ENCODE measurements at regions not wholly inside any gene's neighbourhood (a gene's known extent, or its start where the extent isn't known, plus 50 kb on each side); places are given as distances from the start of the nearest gene placed in this dataset.

- Histone ChIP-seq H3K4me1 (ENCODE audit: control insufficient read depth in 1 of 2, insufficient read depth in 2 of 2, low read length in 2 of 2) (peaks cover 0 to 10% of the 10 kb centered on the region in 2 experiments; a peak in 2 of 4 replicates), H3K27ac (ENCODE audit: low read depth, low read length) (no peak overlapping the region), H3K4me3 (replicated peaks in 1 of 2; ENCODE audit: low read depth in 1 of 2, low read length in 2 of 2) (no peak overlapping the region), H3K27me3 (ENCODE audit: insufficient read depth, low read length) (no peaks in the 10 kb centered on the region), H2AFZ (ENCODE audit: low read depth, low read length, poor library complexity, severe bottlenecking) (no peak overlapping the region), H3K9me2 (ENCODE audit: insufficient read depth) (no peaks in the 10 kb centered on the region), H3K36me3 (ENCODE audit: control insufficient read depth in 1 of 2, insufficient read depth in 2 of 2, low read length in 2 of 2) (no peaks in the 10 kb centered on the region), H3K9me3 (ENCODE audit: control insufficient read depth in 1 of 2, insufficient read depth in 1 of 2, low read depth in 1 of 2, low read length in 2 of 2) (no peaks in the 10 kb centered on the region), H4K20me1 (ENCODE audit: insufficient read depth) (no peaks in the 10 kb centered on the region), H3K79me2 (ENCODE audit: insufficient read depth, low read length) (no peaks in the 10 kb centered on the region), H3K4me2 (ENCODE audit: low read length) (no peak overlapping the region), H3K9ac (ENCODE audit: low read length) (no peak overlapping the region)
- BruUV-seq (replicated peaks): no TSS peak
- intact Hi-C loops (cut with micrococcal nuclease): no loop called here
- ATAC-seq (no peak), DNase-seq (ENCODE audit: low read depth, low spot score) (no peak)
- ChIA-PET CTCF (interaction anchor here (1.1 kb wide), 1 partner anchor 443 kb away, joined by 3 read pairs; no protein-coding TSS in a partner anchor), POLR2A (no interaction called here), RAD21 (ENCODE audit: low non-redundant PET in 1 of 2, low total read pairs in 2 of 2, uncharacterized antibody in 2 of 2, unreplicated experiment in 2 of 2) (no interaction called here)
- no peak for TF ChIP-seq ZFX (IDR thresholded peaks at IDR 0.05)
- TF ChIP-seq YY1 (IDR thresholded peaks at IDR 0.05; ENCODE audit: extremely low read depth, insufficient replicate concordance, low read depth, low read length): no peak
- TF ChIP-seq POLR2A (IDR thresholded peaks at IDR 0.05; ENCODE audit: borderline replicate concordance, extremely low read depth, insufficient read depth, insufficient read length): no peak
- no peak for TF ChIP-seq ZBTB33 (IDR thresholded peaks at IDR 0.05; ENCODE audit: extremely low read depth, insufficient replicate concordance, low read length)
- no peak for TF ChIP-seq SP1 (IDR thresholded peaks at IDR 0.05; ENCODE audit: low read depth)
- no peak for TF ChIP-seq CBX3 (IDR thresholded peaks at IDR 0.05; ENCODE audit: low read depth)
- no peak for TF ChIP-seq SRF (IDR thresholded peaks at IDR 0.05; ENCODE audit: low read depth)
- TF ChIP-seq CTCF (IDR thresholded peaks at IDR 0.05 in 2 of 3, conservative IDR thresholded peaks at IDR 0.05 in 1 of 3; ENCODE audit: borderline replicate concordance in 1 of 3, insufficient read depth in 1 of 3, low read depth in 2 of 3, low read length in 2 of 3): no peak
- TF ChIP-seq EGR1 (IDR thresholded peaks at IDR 0.05; ENCODE audit: low read depth): no peak
- TF ChIP-seq ATF3 (IDR thresholded peaks at IDR 0.05): no peak
- TF ChIP-seq TCF7L2 (IDR thresholded peaks at IDR 0.05; ENCODE audit: borderline replicate concordance, extremely low read depth, insufficient read depth, insufficient read length): no peak
- TF ChIP-seq CEBPB (IDR thresholded peaks at IDR 0.05; ENCODE audit: low read depth): no peak
- TF ChIP-seq RAD21 (IDR thresholded peaks at IDR 0.05; ENCODE audit: low read depth): no peak
- TF ChIP-seq ELF1 (IDR thresholded peaks at IDR 0.05; ENCODE audit: borderline replicate concordance, low read depth): no peak
- no peak for TF ChIP-seq JUND (IDR thresholded peaks at IDR 0.05)
- no peak for TF ChIP-seq EZH2 (IDR thresholded peaks at IDR 0.05)
- no peak for TF ChIP-seq EZH2phosphoT487 (IDR thresholded peaks at IDR 0.05; ENCODE audit: borderline replicate concordance)
- TF ChIP-seq REST (IDR thresholded peaks at IDR 0.05; ENCODE audit: low read depth): no peak
- TF ChIP-seq FOSL1 (IDR thresholded peaks at IDR 0.05; ENCODE audit: low read depth): no peak
- no peak for TF ChIP-seq MAX (IDR thresholded peaks at IDR 0.05)
Measured at GRCh38 chr13:73718246-73718645, 416.0 kb downstream of the KLF12 start.

All from HCT116 (cell line).